ENCODE measurements at regions not wholly inside any gene's neighbourhood (a gene's known extent, or its start where the extent isn't known, plus 50 kb on each side); places are given as distances from the start of the nearest gene placed in this dataset.
"Not testable (repeated sequence)": the region's sequence is repeated elsewhere in the genome, so short reads cannot be mapped to it uniquely, and the experiment has no call there.

DNA sequence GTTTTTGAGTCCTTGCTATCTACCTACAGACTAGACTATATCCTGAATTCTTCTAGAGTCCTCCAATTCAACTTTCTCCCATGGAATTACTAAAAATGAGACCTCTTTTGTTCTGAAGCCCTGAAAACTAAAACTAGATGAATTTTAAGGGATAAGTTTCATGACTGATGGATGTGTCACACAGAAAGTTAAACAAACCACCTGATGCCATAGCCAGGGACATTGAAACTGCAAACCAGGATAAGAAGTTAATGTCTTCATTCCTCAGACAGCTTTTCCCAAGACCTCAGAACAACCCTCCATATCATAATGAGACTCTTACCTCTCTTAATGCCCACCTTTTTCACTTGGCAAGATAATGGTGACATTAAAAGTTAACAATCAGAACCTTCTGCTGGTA, 81.5 kb upstream of the PTPN13 start:
- no peak for DNase-seq (ENCODE audit: low spot score)
- Mint-ChIP-seq H3K4me1 (ENCODE audit: low read depth) (no peaks in the 10 kb centered on the region), H3K36me3 (ENCODE audit: low read depth) (no peaks in the 10 kb centered on the region), H3K9me3 (no peaks in the 10 kb centered on the region), H3K27me3 (ENCODE audit: low read depth) (peaks cover 22% of the 10 kb centered on the region), H3K4me3 (ENCODE audit: low read depth) (no peak overlapping the region), H3K27ac (no peak overlapping the region)
- intact Hi-C loops (cut with micrococcal nuclease), result no loop called here

DNA sequence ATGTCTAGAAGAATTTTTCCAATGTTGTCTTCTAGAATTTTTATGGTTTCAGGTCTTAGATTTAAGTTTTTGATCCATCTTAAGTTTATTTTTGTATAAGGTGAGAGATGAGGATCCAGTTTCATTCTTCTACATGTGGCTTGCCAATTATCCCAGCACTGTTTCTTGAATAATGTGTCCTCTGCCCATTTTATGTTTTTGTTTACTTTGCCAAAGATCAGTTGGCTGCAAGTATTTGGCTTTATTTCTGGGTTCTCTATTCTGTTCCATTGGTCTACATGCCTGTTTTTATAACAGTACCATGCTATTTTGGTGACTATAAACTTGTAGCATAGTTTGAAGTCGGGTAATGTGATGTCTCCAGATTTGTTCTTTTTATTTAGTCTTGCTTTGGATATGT, 78.2 kb upstream of the PTPN13 start:
- H3K36me3 Mint-ChIP-seq (ENCODE audit: low read depth); H3K9me3 Mint-ChIP-seq; H3K4me3 Mint-ChIP-seq (ENCODE audit: low read depth); intact Hi-C loops (cut with micrococcal nuclease); H3K4me1 Mint-ChIP-seq (ENCODE audit: low read depth); H3K27ac Mint-ChIP-seq; DNase-seq (ENCODE audit: low spot score): not testable (repeated sequence)
- H3K27me3 Mint-ChIP-seq (ENCODE audit: low read depth), result peaks cover 29% of the 10 kb centered on the region

DNA sequence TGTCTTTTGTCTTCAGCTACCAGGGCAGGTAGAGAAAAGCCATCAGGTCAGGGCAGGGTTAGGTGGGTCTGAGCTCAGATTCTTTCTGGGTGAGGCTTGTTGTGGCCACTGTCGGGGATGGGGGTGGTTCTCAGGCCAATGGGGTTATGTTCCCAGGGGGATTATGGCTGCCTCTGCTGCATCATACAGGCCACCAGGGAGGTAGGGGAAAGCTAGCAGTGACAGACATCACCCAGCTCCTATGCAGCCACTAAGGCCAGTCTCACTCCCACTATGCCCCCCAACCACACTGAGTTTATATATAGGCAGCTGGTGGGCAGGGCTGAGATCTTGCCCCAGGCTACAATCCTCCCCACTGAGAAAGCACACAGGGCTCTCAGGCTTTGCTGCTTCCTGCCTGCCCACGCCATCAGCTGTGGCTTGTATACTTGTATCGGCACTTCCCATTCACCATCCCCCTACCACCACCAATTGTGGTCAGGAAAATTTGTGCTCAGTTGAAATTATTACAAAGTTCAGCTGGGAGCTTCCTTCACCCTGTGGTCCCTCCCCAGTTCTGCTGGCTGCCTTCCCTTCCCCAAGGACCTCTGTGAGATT, 72.6 kb upstream of the PTPN13 start:
- Mint-ChIP-seq H3K4me3 (ENCODE audit: low read depth) (no peak overlapping the region), H3K4me1 (ENCODE audit: low read depth) (no peaks in the 10 kb centered on the region)
- no peak for DNase-seq (ENCODE audit: low spot score)

DNA sequence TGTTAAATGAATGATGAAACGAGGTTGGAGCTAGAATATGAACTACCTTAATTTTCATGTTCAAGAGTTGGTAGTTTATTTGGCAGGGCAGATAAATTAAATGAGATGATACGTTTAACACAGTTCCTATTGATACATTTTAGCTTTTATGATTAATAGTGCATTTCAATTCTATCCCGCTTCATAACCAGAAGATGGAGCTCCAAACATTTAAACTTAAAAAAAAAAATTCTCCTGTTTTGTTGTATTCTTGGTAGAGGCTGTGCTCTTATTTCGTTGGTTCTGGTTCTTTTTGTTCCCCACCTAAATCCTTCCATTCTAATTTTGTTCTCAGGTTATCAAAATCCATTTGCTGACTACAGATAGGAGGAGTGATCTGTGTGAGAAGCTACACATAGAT, 71.8 kb upstream of the PTPN13 start:
- Mint-ChIP-seq H3K27me3 (ENCODE audit: low read depth) (peaks cover 29% of the 10 kb centered on the region), H3K36me3 (ENCODE audit: low read depth) (no peaks in the 10 kb centered on the region), H3K9me3 (peaks cover 3% of the 10 kb centered on the region), H3K27ac (no peak overlapping the region), H3K4me1 (ENCODE audit: low read depth) (no peaks in the 10 kb centered on the region), H3K4me3 (ENCODE audit: low read depth) (no peak overlapping the region)
- intact Hi-C loops (cut with micrococcal nuclease), result no loop called here
- DNase-seq (ENCODE audit: low spot score), result no peak

More for the DNA sequence above, 72.6 kb upstream of the PTPN13 start:
- Mint-ChIP-seq H3K9me3 (peaks cover 3% of the 10 kb centered on the region), H3K27me3 (ENCODE audit: low read depth) (peaks cover 29% of the 10 kb centered on the region), H3K27ac (no peak overlapping the region), H3K36me3 (ENCODE audit: low read depth) (no peaks in the 10 kb centered on the region)
- intact Hi-C loops (cut with micrococcal nuclease), result no loop called here

DNA sequence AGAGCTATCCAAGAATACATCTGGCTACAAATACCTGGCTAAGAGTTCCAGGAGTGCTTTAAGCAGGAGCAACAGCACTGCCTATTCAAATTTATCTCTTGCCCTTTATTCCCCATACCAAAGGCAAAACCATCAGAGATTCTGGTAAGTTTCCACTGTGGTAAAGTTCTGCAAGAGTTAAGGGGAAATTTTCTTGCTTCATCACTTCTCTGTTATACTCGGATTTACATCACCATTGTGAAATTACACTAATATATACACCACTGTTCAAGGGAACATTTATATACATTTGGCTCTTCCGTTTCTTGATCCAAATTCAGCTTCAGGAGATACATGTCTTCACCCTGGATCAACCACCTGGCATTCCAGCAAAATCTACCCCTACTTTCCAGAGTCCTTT, 70.8 kb upstream of the PTPN13 start:
- intact Hi-C loops (cut with micrococcal nuclease), result loop anchor here (1.0 kb wide), 1 partner anchor 372 kb away; no protein-coding TSS in a partner anchor
- Mint-ChIP-seq H3K36me3 (ENCODE audit: low read depth) (no peaks in the 10 kb centered on the region), H3K27me3 (ENCODE audit: low read depth) (peaks cover 27% of the 10 kb centered on the region), H3K4me3 (ENCODE audit: low read depth) (no peak overlapping the region), H3K4me1 (ENCODE audit: low read depth) (no peaks in the 10 kb centered on the region), H3K27ac (no peak overlapping the region), H3K9me3 (peaks cover 3% of the 10 kb centered on the region)
- no peak for DNase-seq (ENCODE audit: low spot score)

DNA sequence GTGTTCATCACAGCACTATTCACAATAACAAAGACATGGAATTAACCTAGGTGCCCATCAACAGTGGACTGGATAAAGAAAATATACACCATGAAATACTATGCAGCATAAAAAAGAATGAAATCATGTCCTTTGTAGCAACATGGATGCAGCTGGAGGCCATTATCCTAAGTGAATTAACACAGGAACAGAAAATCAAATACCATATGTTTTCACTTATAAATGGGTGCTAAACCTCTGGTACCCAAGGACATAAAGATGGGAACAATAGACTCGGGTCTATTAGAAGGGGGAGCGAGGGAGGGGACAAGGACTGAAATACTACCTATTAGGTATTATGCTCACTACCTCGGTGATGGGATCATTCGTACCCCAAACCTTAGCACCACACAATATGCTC, 66.4 kb upstream of the PTPN13 start:
- DNase-seq (ENCODE audit: low spot score); H3K36me3 Mint-ChIP-seq (ENCODE audit: low read depth); H3K4me3 Mint-ChIP-seq (ENCODE audit: low read depth); H3K4me1 Mint-ChIP-seq (ENCODE audit: low read depth); H3K9me3 Mint-ChIP-seq; intact Hi-C loops (cut with micrococcal nuclease); H3K27ac Mint-ChIP-seq: not testable (repeated sequence)
- peaks cover 20% of the 10 kb centered on the region for H3K27me3 Mint-ChIP-seq (ENCODE audit: low read depth)

DNA sequence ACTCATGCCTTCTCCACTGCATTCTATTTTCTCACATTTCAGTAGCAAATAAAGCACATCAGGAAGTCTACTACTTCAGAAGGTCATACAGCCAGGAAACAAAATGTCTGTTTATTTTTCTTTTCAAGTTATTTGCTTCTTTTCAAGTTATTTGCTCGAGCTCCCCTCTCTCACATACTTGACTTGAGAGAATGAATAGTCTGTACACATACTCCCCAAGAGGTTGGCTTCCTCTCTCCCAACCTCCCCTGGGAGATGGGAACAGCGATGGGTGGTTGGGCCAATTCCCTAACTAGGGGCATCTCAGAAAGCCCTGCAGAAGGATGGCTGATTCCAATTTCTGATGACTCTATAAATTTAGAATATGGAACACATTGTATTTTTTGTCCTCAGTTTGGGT, 64.7 kb upstream of the PTPN13 start:
- Mint-ChIP-seq H3K9me3 (no peaks in the 10 kb centered on the region), H3K27me3 (ENCODE audit: low read depth) (peaks cover 18% of the 10 kb centered on the region), H3K27ac (no peak overlapping the region), H3K4me3 (ENCODE audit: low read depth) (no peak overlapping the region), H3K36me3 (ENCODE audit: low read depth) (no peaks in the 10 kb centered on the region), H3K4me1 (ENCODE audit: low read depth) (no peaks in the 10 kb centered on the region)
- intact Hi-C loops (cut with micrococcal nuclease), result no loop called here
- DNase-seq (ENCODE audit: low spot score), result no peak

DNA sequence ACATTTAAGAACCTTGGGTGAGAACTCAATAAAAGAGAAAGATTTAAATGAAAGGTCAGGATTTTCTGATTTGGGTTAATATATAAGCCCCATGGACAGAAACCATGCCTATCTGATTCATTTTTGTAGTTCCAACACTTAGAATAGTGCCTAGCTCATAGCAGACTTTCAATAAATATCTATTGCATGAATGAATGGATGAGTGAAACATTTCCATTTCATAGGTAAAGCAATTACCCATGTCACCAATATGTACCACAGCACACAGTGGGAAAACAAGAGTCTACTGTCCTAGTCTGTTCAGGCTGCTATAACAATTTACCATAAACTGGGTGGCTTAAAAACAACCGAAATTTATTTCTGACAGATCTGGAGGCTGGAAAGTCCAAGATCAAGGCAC, 63.9 kb upstream of the PTPN13 start:
- intact Hi-C loops (cut with micrococcal nuclease), result no loop called here
- no peak overlapping the region for H3K27ac Mint-ChIP-seq
- no peaks in the 10 kb centered on the region for H3K36me3 Mint-ChIP-seq (ENCODE audit: low read depth)
- no peaks in the 10 kb centered on the region for H3K4me1 Mint-ChIP-seq (ENCODE audit: low read depth)
- peaks cover 19% of the 10 kb centered on the region for H3K27me3 Mint-ChIP-seq (ENCODE audit: low read depth)
- no peak for DNase-seq (ENCODE audit: low spot score)
- H3K4me3 Mint-ChIP-seq (ENCODE audit: low read depth), result no peak overlapping the region
- H3K9me3 Mint-ChIP-seq, result no peaks in the 10 kb centered on the region

DNA sequence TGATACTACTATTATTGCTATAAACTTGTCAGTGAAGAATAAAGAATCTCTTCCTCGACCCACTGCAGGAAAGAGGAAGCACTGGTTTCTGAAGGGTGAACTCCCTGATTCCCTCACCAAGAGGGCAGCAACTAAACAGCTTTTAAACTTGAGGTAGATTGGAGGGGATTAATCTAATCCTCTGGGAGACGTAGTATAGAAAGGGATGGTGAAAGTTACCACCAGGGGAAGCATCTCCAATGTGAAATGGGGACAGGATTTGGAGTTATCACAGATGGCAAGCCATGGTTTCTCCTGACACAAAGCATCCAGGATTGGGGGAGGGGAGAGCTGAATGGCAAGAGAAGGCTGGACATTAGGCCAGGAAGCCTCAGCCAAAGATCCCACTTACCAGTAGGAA, 62.7 kb upstream of the PTPN13 start:
- H3K36me3 Mint-ChIP-seq (ENCODE audit: low read depth), result no peaks in the 10 kb centered on the region
- no peaks in the 10 kb centered on the region for H3K4me1 Mint-ChIP-seq (ENCODE audit: low read depth)
- H3K4me3 Mint-ChIP-seq (ENCODE audit: low read depth), result no peak overlapping the region
- no peak for DNase-seq (ENCODE audit: low spot score)
- H3K27ac Mint-ChIP-seq, result no peak overlapping the region
- H3K9me3 Mint-ChIP-seq, result no peaks in the 10 kb centered on the region
- H3K27me3 Mint-ChIP-seq (ENCODE audit: low read depth), result peaks cover 13% of the 10 kb centered on the region
- intact Hi-C loops (cut with micrococcal nuclease), result no loop called here

DNA sequence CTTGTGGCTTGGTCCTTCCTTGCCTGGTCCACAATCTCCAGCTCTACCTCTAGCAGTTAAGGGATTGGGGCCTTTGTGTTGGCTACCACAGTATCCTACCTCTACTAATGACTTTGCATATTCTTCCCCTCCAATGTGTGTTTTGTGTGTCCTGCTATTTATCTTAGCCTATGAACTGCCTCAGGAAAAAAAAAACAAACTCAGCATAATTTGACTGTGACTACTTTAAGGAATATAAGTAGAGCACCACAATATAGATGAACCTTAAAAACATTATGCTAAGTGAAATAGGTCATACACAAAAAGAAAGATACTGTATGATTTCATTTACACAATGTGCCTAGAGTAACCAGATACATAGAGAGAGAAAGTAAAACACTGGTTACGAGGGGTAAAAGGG, 61.3 kb upstream of the PTPN13 start:
- Mint-ChIP-seq H3K27ac (no peak overlapping the region), H3K36me3 (ENCODE audit: low read depth) (no peaks in the 10 kb centered on the region), H3K9me3 (no peaks in the 10 kb centered on the region), H3K4me1 (ENCODE audit: low read depth) (no peaks in the 10 kb centered on the region), H3K27me3 (ENCODE audit: low read depth) (peaks cover 19% of the 10 kb centered on the region), H3K4me3 (ENCODE audit: low read depth) (no peak overlapping the region)
- no peak for DNase-seq (ENCODE audit: low spot score)
- intact Hi-C loops (cut with micrococcal nuclease), result no loop called here

DNA sequence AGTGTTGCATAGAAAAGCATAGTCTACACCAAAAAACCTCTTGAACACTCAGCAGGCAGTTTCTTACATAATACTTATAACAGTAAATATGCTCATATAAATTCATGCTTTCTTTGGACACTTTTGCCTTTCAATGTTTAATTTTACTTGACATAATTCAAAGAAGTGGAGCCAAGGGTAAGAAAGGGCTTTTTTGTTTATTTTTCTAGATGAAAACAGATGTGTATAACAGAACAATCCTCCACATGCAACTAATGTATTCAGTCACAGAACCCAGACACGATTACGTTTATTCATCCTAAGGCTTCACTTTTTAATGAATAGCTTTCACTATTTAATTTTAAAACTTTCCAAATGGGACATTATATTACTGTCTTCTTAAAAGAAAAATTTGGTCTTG, 58.0 kb upstream of the PTPN13 start:
- H3K4me1 Mint-ChIP-seq (ENCODE audit: low read depth), result no peaks in the 10 kb centered on the region
- intact Hi-C loops (cut with micrococcal nuclease), result no loop called here
- H3K9me3 Mint-ChIP-seq, result no peaks in the 10 kb centered on the region
- H3K36me3 Mint-ChIP-seq (ENCODE audit: low read depth), result no peaks in the 10 kb centered on the region
- peaks cover 27% of the 10 kb centered on the region for H3K27me3 Mint-ChIP-seq (ENCODE audit: low read depth)
- H3K27ac Mint-ChIP-seq, result no peak overlapping the region
- H3K4me3 Mint-ChIP-seq (ENCODE audit: low read depth), result no peak overlapping the region
- no peak for DNase-seq (ENCODE audit: low spot score)

DNA sequence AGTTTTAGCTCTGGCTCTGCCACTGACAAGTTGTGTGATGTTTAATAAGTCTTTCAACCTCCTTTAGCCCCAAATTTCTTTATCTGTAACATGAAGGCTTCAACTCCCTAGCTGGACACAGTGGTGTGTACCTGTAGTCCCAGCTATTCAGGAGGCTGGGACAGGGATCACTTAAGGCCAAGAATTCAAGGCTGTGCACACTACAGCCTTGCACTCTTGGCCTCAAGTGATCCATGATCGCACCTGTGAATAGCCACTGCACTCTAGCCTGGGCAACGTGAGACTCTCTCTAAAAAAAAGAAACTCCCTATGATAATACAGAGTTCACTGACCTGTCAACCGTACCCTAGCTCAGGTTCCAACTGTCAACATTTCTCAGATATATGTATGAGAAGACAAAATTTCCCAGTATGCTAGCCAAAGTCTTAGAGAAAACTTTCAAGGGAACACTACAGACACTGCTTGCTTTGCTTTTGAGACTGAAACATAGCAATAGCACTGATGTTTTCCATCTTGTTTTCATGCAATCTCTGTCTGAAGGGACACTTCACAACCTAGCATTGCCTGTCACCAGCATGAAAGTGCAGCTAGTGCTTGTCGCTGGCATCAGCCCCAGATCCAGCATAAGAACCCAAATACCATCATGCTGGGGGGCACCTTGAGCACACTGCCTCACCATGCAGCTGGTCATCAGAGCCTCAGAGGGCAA, 51.6 kb upstream of the PTPN13 start:
- Mint-ChIP-seq H3K27me3 (ENCODE audit: low read depth) (peaks cover 17% of the 10 kb centered on the region), H3K27ac (no peak overlapping the region), H3K4me3 (ENCODE audit: low read depth) (no peak overlapping the region), H3K9me3 (no peaks in the 10 kb centered on the region), H3K36me3 (ENCODE audit: low read depth) (peaks cover 3% of the 10 kb centered on the region), H3K4me1 (ENCODE audit: low read depth) (peaks cover 25% of the 10 kb centered on the region)
- intact Hi-C loops (cut with micrococcal nuclease), result no loop called here
- no peak for DNase-seq (ENCODE audit: low spot score)

DNA sequence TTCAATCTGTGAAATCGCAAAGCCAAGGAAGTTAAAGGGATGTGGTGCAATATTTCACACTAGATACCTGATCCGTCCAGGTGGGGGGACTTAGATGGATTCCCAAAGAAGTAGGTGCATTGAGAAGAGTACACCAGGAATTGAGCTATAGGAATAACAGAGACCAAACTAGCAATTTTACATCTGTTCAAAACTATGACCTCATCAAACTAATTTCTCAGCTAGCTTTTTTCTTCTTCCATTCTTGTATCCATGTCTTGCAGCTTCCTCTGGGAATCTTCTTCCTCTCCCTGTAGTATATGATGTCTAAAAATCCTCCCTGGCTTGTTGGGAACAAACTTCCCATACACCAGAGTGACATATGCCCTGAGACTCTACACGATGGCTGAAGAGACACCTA, 51.0 kb upstream of the PTPN13 start:
- DNase-seq (ENCODE audit: low spot score), result no peak
- H3K4me3 Mint-ChIP-seq (ENCODE audit: low read depth), result no peak overlapping the region
- H3K36me3 Mint-ChIP-seq (ENCODE audit: low read depth), result peaks cover 3% of the 10 kb centered on the region
- H3K4me1 Mint-ChIP-seq (ENCODE audit: low read depth), result peaks cover 26% of the 10 kb centered on the region
- no peaks in the 10 kb centered on the region for H3K9me3 Mint-ChIP-seq
- intact Hi-C loops (cut with micrococcal nuclease), result no loop called here
- peaks cover 15% of the 10 kb centered on the region for H3K27me3 Mint-ChIP-seq (ENCODE audit: low read depth)
- H3K27ac Mint-ChIP-seq, result no peak overlapping the region

Data from activated T-helper 2 cell treated with anti-CD3 and anti-CD28 coated beads, Interferon-gamma antibody, Interleukin-2, Interleukin-4, amounts not matched to agents 10 μg/mL and 5 μg/mL and 100 μg/mL, durations not matched to agents 14 hours and 24 hours and 36 hours (primary cell).